SK-N-SH treated with all-trans-retinoic acid at 6 μM for 48 hours (cell line): ENCODE measurements at regions not wholly inside any gene's neighbourhood (a gene's known extent, or its start where the extent isn't known, plus 50 kb on each side); places are given as distances from the start of the nearest gene placed in this dataset.

Experiments used
- ARNTL ChIP-seq: fragments of 450-650 bp; formaldehyde crosslinking; IDR thresholded peaks from 2 replicates; pipeline ENCODE4 v1.5.0; 2020; ENCODE audit warnings: low read depth, mild to moderate bottlenecking, moderate library complexity, borderline replicate concordance
- BACH2 ChIP-seq: fragments of 250-450 bp; sonication (Bioruptor Pico); IDR thresholded peaks from 2 replicates; pipeline ENCODE4 v1.9.0; 2021; ENCODE audit warnings: mild to moderate bottlenecking, borderline replicate concordance
- CSDC2 ChIP-seq: fragments of 250-450 bp; sonication (Bioruptor Pico); IDR thresholded peaks from 2 replicates; pipeline ENCODE4 v1.5.0; 2020; ENCODE audit warnings: mild to moderate bottlenecking, moderate library complexity
- ESRRG ChIP-seq: fragments of 250-450 bp; sonication (Bioruptor Pico); IDR thresholded peaks from 2 replicates; pipeline ENCODE4 v1.6.1; 2021; ENCODE audit warnings: mild to moderate bottlenecking
- GLIS3 ChIP-seq: fragments of 250-450 bp; sonication (Bioruptor Pico); IDR thresholded peaks from 2 replicates; pipeline ENCODE4 v1.5.0; 2020; ENCODE audit warnings: mild to moderate bottlenecking, moderate library complexity
- OSR1 ChIP-seq: fragments of 250-450 bp; sonication (Bioruptor Pico); IDR thresholded peaks from 2 replicates; pipeline ENCODE4 v1.8.0; 2022; ENCODE audit warnings: moderate library complexity, mild to moderate bottlenecking, inconsistent platforms
- PPARA ChIP-seq: fragments of 250-450 bp; sonication (Bioruptor Pico); IDR thresholded peaks from 2 replicates; pipeline ENCODE4 v1.5.0; 2020; ENCODE audit warnings: mild to moderate bottlenecking, borderline replicate concordance
- RARB ChIP-seq: fragments of 250-450 bp; sonication (Bioruptor Pico); IDR thresholded peaks from 2 replicates; pipeline ENCODE4 v1.8.0; 2021; ENCODE audit warnings: mild to moderate bottlenecking, moderate library complexity
- SNAI2 ChIP-seq: fragments of 250-450 bp; sonication (Bioruptor Pico); IDR thresholded peaks from 2 replicates; pipeline ENCODE4 v1.5.0; 2020; ENCODE audit warnings: mild to moderate bottlenecking, moderate library complexity
- ZFP30 ChIP-seq: fragments of 450-650 bp; formaldehyde crosslinking; IDR thresholded peaks from 2 replicates; pipeline ENCODE4 v1.5.0; 2022; ENCODE audit warnings: mild to moderate bottlenecking, moderate library complexity
- TF ChIP-seq, protein P1 (sequence below): fragments of 250-450 bp; sonication (Bioruptor Pico); IDR thresholded peaks from 2 replicates; pipeline ENCODE4 v1.5.1; 2020; ENCODE audit warnings: low read depth, mild to moderate bottlenecking, moderate library complexity
- TF ChIP-seq, protein P2 (sequence below): fragments of 250-450 bp; sonication (Bioruptor Pico); IDR thresholded peaks from 2 replicates; pipeline ENCODE4 v1.8.0; 2020; ENCODE audit warnings: mild to moderate bottlenecking, moderate library complexity, borderline replicate concordance

DNA sequence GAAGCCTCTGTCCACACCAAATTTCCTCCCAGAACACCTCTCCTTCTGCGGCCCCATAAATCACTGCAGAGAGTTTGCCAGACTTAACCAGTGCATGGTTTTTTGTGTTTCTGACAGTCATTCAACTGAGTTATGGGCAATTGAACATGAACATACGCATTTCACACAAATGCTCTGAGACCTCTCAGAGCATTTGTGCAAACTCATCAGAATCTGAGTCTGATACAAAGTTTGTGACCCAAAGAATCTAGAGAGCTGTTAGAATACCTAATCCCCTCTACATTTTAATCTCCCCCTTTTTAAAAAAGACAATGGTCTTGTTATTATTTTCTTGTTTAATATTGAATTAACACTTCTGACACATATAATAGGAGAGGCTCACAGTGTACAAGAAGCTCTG lies 416.9 kb upstream of the SMARCA2 start:
- no peak for TF ChIP-seq RARB (CRISPR knock-in tag)
- no peak for TF ChIP-seq ARNTL (CRISPR knock-in tag)
- no peak for TF ChIP-seq PPARA (CRISPR knock-in tag)
- TF ChIP-seq ESRRG: no peak
- TF ChIP-seq, protein P1, sequence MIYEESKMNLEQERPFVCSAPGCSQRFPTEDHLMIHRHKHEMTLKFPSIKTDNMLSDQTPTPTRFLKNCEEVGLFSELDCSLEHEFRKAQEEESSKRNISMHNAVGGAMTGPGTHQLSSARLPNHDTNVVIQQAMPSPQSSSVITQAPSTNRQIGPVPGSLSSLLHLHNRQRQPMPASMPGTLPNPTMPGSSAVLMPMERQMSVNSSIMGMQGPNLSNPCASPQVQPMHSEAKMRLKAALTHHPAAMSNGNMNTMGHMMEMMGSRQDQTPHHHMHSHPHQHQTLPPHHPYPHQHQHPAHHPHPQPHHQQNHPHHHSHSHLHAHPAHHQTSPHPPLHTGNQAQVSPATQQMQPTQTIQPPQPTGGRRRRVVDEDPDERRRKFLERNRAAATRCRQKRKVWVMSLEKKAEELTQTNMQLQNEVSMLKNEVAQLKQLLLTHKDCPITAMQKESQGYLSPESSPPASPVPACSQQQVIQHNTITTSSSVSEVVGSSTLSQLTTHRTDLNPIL (CRISPR knock-in tag): no peak
- TF ChIP-seq OSR1: no peak
- TF ChIP-seq ZFP30 (CRISPR knock-in tag): no peak
- TF ChIP-seq, protein P2, sequence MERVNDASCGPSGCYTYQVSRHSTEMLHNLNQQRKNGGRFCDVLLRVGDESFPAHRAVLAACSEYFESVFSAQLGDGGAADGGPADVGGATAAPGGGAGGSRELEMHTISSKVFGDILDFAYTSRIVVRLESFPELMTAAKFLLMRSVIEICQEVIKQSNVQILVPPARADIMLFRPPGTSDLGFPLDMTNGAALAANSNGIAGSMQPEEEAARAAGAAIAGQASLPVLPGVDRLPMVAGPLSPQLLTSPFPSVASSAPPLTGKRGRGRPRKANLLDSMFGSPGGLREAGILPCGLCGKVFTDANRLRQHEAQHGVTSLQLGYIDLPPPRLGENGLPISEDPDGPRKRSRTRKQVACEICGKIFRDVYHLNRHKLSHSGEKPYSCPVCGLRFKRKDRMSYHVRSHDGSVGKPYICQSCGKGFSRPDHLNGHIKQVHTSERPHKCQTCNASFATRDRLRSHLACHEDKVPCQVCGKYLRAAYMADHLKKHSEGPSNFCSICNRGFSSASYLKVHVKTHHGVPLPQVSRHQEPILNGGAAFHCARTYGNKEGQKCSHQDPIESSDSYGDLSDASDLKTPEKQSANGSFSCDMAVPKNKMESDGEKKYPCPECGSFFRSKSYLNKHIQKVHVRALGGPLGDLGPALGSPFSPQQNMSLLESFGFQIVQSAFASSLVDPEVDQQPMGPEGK (CRISPR knock-in tag): no peak
- no peak for TF ChIP-seq CSDC2
- TF ChIP-seq BACH2 (CRISPR knock-in tag): no peak
- TF ChIP-seq SNAI2 (CRISPR knock-in tag): no peak
- no peak for TF ChIP-seq GLIS3 (CRISPR knock-in tag)
